Thyroid gland (tissue), 4 donors: ENCODE measurements at regions not wholly inside any gene's neighbourhood (a gene's known extent, or its start where the extent isn't known, plus 50 kb on each side); places are given as distances from the start of the nearest gene placed in this dataset.
"Not testable (repeated sequence)": the region's sequence is repeated elsewhere in the genome, so short reads cannot be mapped to it uniquely, and the experiment has no call there.

Experiments
- DNase-seq, 2 donors: peaks; one replicate each; pipeline ENCODE4 v3.0.0-alpha.2; 2019
- H3K27ac ChIP-seq, 3 donors: fragments of 200-600 bp; sonication (generic); 1 replicate in 2 of 3; 2 replicates in 1 of 3; pipeline ENCODE4 v1.5.1; 2016 to 2019; ENCODE audit warnings: mild to moderate bottlenecking in 1 of 3, moderate library complexity in 1 of 3
- H3K27me3 ChIP-seq: fragments of 200-600 bp; sonication (generic); one replicate; pipeline ENCODE4 v1.5.1; 2019
- H3K36me3 ChIP-seq, 2 donors: fragments of 200-600 bp; sonication (generic); one replicate each; pipeline ENCODE4 v1.5.1; 2016 to 2019
- H3K4me1 ChIP-seq, 2 donors: fragments of 200-600 bp; sonication (generic); one replicate each; pipeline ENCODE4 v1.5.1; 2017 to 2019
- H3K4me3 ChIP-seq, 3 donors: fragments of 200-600 bp; sonication (generic); replicated peaks in 1 of 3; 1 replicate in 2 of 3; 2 replicates in 1 of 3; pipeline ENCODE4 v1.5.1; 2016; ENCODE audit warnings: mild to moderate bottlenecking in 1 of 3
- H3K9me3 ChIP-seq: fragments of 200-600 bp; sonication (generic); one replicate; pipeline ENCODE4 v1.5.1; 2017
- CTCF ChIP-seq, 6 experiments: fragments of 200-600 bp in 3 of 6; fragments of 450-650 bp in 3 of 6; sonication (generic) in 3 of 6; IDR thresholded peaks; one replicate each; pipeline ENCODE4 v1.5.1; 2016 to 2019; ENCODE audit warnings: antibody characterized with exemption in 6 of 6, mild to moderate bottlenecking in 2 of 6, inconsistent platforms in 1 of 6, moderate library complexity in 1 of 6
- POLR2A ChIP-seq, 2 donors: fragments of 450-650 bp; IDR thresholded peaks; one replicate each; pipeline ENCODE4 v1.6.1; 2017; ENCODE audit warnings: antibody characterized with exemption in 2 of 2, mild to moderate bottlenecking in 2 of 2, moderate library complexity in 1 of 2
- WGBS, 2 donors: methylation state at CpG; one replicate each; pipeline ENCODE4 v1.1.5; 2017; 5-methylcytosine and 5-hydroxymethylcytosine counted together
- intact Hi-C: fragments of 100-400 bp; cut with DNase I; formaldehyde crosslinking; loops from one replicate; pipeline ENCODE4 v1.15.1; 2023

GRCh38 chr6:86030875-86031274 is 388.2 kb upstream of the SYNCRIP start:
- Histone ChIP-seq H3K4me1 (peaks cover 0 to 5% of the 10 kb centered on the region in 2 donors), H3K9me3 (no peaks in the 10 kb centered on the region), H3K27me3 (no peaks in the 10 kb centered on the region), H3K4me3 (no peak overlapping the region), H3K27ac (no peak overlapping the region), H3K36me3 (no peaks in the 10 kb centered on the region)
- no peak for TF ChIP-seq POLR2A (IDR thresholded peaks at IDR 0.05)
- no peak for TF ChIP-seq CTCF (IDR thresholded peaks at IDR 0.05)
- intact Hi-C loops: no loop called here
- 90% methylated on average over 3 of the region's 3 CpGs for WGBS, 2 donors
- no peak for DNase-seq

- TF ChIP-seq CTCF (IDR thresholded peaks at IDR 0.05) (no peak), POLR2A (IDR thresholded peaks at IDR 0.05) (no peak)
- intact Hi-C loops: no loop called here
- no peak for DNase-seq
- Histone ChIP-seq H3K27me3 (no peaks in the 10 kb centered on the region), H3K27ac (no peak overlapping the region), H3K4me1 (peaks cover 0 to 5% of the 10 kb centered on the region in 2 donors), H3K9me3 (no peaks in the 10 kb centered on the region), H3K4me3 (no peak overlapping the region), H3K36me3 (no peaks in the 10 kb centered on the region)
Measured at GRCh38 chr6:86028776-86029175, 386.1 kb upstream of the SYNCRIP start.

- intact Hi-C loops, H3K9me3 ChIP-seq, H3K4me1 ChIP-seq, H3K27me3 ChIP-seq, DNase-seq, H3K4me3 ChIP-seq, H3K36me3 ChIP-seq, H3K27ac ChIP-seq: not testable (repeated sequence)
- 78 to 81% methylated on average over 9 to 10 of the region's 10 CpGs for WGBS, 2 donors
Measured at GRCh38 chr6:86026890-86027289, 384.2 kb upstream of the SYNCRIP start.

GRCh38 chr6:86017236-86017635 is 374.6 kb upstream of the SYNCRIP start:
- DNase-seq: no peak
- Histone ChIP-seq H3K4me3 (no peak overlapping the region), H3K27me3 (no peaks in the 10 kb centered on the region), H3K9me3 (no peaks in the 10 kb centered on the region), H3K4me1 (no peaks in the 10 kb centered on the region), H3K36me3 (no peaks in the 10 kb centered on the region), H3K27ac (no peak overlapping the region)
- TF ChIP-seq CTCF (IDR thresholded peaks at IDR 0.05) (no peak), POLR2A (IDR thresholded peaks at IDR 0.05) (no peak)
- intact Hi-C loops: no loop called here
- 73 to 92% methylated on average over 1 of the region's 1 CpG for WGBS, 2 donors

DNA sequence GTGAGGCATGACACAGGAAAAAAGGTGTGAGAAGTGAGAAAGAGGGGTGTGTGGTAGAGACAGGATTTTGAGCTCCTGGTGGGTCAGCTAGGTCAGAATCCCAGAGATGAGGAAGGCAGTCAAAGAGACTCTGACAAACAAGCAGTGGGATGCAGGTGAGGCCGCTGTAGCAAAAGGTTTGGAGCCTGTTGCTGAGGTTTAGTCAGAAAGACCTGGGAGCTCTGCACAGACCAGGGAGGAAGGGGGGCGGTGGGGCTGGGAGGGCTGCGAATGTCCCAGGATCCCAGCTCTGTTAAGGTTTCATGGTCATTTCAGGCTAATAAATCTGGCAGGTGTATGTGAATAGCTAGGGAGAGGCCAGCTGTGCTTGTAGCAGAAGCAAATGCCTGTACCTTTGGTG is 373.9 kb upstream of the SYNCRIP start:
- H3K4me3 ChIP-seq: no peak overlapping the region
- H3K9me3 ChIP-seq: no peaks in the 10 kb centered on the region
- no peak for DNase-seq
- intact Hi-C loops: no loop called here
- no peak overlapping the region for H3K27ac ChIP-seq
- H3K36me3 ChIP-seq: no peaks in the 10 kb centered on the region
- H3K27me3 ChIP-seq: no peaks in the 10 kb centered on the region
- peaks cover 0 to 3% of the 10 kb centered on the region in 2 donors for H3K4me1 ChIP-seq
- no peak for TF ChIP-seq POLR2A (IDR thresholded peaks at IDR 0.05)
- no peak for TF ChIP-seq CTCF (IDR thresholded peaks at IDR 0.05)
- WGBS, 2 donors: 80 to 86% methylated on average over 3 of the region's 3 CpGs

- no peaks in the 10 kb centered on the region for H3K36me3 ChIP-seq
- DNase-seq: no peak
- 77 to 81% methylated on average over 4 of the region's 4 CpGs for WGBS, 2 donors
- intact Hi-C loops: no loop called here
- TF ChIP-seq CTCF (IDR thresholded peaks at IDR 0.05): no peak
- no peak for TF ChIP-seq POLR2A (IDR thresholded peaks at IDR 0.05)
- H3K4me3 ChIP-seq: no peak overlapping the region
- H3K27ac ChIP-seq: no peak overlapping the region
- H3K9me3 ChIP-seq: no peaks in the 10 kb centered on the region
- peaks cover 0 to 6% of the 10 kb centered on the region in 2 donors for H3K4me1 ChIP-seq
- H3K27me3 ChIP-seq: no peaks in the 10 kb centered on the region
Measured at GRCh38 chr6:86016077-86016476, 373.4 kb upstream of the SYNCRIP start.

- H3K9me3 ChIP-seq, intact Hi-C loops, DNase-seq, H3K4me3 ChIP-seq, H3K27me3 ChIP-seq, H3K27ac ChIP-seq, H3K36me3 ChIP-seq: not testable (repeated sequence)
- peaks cover 0 to 10% of the 10 kb centered on the region in 2 donors for H3K4me1 ChIP-seq
- 83 to 89% methylated on average over 1 of the region's 1 CpG for WGBS, 2 donors
Measured at GRCh38 chr6:86012991-86013390, 370.3 kb upstream of the SYNCRIP start.
